ENCODE measurements at regions not wholly inside any gene's neighbourhood (a gene's known extent, or its start where the extent isn't known, plus 50 kb on each side); places are given as distances from the start of the nearest gene placed in this dataset.

DNA sequence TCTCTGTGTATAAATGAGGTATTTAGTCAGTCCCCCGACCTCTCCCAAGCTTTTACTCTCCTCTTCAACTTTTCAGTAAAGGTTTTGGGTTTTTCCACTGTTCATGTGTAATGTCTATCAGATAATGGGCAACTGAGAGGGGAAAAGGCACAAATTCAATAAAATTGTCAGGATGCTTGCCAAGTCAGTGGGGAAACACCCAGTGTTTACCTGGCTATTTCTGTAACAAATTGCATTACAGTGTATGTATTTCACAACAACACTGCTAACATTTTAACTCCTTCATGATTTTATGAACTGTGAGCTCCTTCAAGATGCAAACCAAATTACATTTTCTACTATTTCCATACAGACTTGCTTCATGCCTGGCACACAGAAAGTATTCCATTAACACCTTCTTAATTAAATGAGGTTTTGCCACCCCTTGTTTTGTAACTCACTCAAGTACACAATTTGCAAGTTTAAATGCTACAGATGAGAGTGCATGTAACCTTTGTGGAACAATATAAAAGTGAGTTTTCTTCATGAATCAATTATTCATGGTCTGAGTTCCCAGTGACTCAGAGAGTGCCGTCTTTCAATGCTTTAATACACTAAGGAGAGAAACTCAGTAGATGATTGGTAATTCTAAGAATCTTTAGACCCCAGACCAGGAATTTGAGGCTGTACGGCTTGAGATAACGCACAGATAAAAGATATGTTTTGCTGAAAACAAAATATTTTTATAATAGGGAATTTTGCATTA lies 149.8 kb upstream of the TLL1 start:
- DNase-seq: no peak

GRCh38 chr4:165724786-165725185 lies 148.3 kb upstream of the TLL1 start:
- DNase-seq: no peak

DNA sequence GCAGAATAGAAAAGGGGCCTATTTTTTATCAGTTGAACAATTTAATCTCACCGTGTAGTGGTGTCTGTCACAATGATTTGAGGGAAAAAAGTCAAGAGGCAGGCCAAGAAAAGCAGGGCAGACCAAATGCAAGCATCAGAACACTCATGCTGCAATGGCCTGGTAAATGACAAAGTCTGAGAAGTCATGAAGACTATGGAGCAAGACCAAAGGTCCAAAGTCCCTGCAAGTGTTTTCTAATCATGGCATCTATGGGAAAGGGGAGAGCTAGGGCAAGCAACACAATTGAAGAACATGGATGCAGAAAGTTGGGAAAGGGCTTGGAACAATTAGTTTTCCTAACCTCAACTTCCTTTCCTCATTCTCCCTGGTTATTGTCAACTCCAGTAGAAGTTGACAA lies 147.7 kb upstream of the TLL1 start:
- DNase-seq: no peak

DNA sequence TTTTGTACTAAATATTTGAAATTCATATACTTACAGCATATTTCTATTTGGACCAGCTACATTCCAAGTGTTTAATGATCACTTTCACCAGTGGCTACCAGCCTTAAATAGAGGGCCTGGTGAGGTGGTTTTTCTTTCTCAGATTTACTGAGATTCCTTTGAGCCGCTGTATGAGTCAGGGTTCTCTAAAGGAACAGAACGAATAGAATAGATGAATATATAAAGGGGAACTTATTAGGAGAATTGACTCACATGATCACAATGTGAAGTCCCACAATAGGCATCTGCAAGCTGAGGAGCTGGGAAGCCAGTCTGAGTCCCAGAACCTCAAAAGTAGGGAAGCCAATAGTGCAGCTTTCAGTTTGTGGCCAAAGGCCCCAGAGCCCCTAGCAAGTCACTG lies 146.2 kb upstream of the TLL1 start:
- no peak for DNase-seq

DNA sequence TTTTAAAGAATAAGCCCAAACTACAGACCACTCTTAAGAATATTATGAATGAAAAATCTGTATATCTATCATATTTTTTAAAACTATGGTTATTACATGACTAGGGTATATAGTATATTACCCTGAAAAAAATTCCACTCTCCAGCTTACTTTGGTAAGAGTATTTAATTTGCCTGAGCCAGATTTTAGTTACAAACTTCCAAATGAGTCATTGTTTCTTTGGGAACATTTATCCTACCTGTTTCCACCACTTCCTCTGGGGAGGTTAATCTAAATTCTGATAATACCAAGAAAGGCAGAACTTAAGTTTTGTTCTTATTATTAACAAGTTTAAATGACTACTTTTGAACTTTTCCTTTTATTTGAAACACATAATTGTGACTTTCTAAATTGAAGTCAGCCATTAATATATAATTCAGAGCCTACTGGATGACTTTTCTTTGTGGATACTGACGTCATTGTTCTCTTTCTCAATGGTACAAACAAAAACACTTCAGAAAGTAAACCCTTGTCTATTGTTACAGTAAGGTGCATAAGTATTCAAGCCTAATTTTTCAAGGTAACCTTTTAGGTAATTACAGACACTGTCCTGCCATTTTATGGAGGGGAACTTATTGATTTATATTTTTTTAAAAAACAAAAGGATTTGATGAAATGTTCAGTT lies 135.6 kb upstream of the TLL1 start:
- no peak for DNase-seq

- no peak for DNase-seq
These were observed 134.5 kb upstream of the TLL1 start for GRCh38 chr4:165738571-165738970.

- DNase-seq: no peak
These were observed 132.1 kb upstream of the TLL1 start for GRCh38 chr4:165740911-165741310.

GRCh38 chr4:165743422-165743821 lies 129.6 kb upstream of the TLL1 start:
- DNase-seq: no peak

GRCh38 chr4:165744370-165744769 lies 128.7 kb upstream of the TLL1 start:
- no peak for DNase-seq

GRCh38 chr4:165748321-165748720 lies 124.7 kb upstream of the TLL1 start:
- no peak for DNase-seq

DNA sequence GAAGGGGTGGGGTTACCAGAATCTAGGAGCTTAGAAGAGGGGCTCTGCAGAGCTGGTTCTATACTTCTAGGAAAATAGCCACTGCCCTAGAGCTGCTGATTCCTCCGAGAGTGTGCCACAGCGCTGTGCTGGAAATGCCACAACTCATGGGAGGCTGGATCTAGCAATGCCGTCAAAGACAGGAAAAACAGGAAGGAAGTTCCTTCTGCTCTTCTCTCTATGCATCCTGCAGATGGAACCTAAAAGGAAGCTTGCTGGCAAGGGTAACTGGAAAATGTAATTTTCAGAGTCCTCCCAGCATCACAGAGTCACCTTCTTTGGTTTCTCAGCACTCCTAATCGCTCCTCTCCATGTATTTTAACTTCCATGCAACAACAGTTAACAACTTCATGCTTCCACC lies 121.2 kb upstream of the TLL1 start:
- DNase-seq: no peak

DNA sequence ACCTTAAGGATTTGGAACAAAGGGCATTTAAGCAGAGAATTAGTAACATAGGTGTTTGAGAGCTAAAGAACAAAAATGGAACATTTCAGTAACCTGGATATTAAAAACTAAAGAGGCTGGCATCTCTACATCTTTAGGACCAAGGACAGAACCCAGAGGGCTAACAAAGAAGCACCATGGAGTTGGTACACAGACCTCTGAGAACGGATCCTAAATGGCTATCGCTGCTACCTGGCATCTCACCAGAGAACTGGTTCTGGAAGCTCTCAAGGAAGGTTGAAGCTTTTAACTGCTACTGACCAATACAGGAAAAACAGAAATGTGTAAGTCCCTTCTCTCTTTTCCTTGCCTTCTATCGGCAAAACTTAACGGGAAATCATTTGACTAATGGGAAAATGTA lies 118.4 kb upstream of the TLL1 start:
- DNase-seq: peak in 1 of 2 experiments; percentile 54

- peak in 1 of 2 experiments; percentile 74 for DNase-seq
These were observed 116.2 kb upstream of the TLL1 start for GRCh38 chr4:165756836-165757235.

DNA sequence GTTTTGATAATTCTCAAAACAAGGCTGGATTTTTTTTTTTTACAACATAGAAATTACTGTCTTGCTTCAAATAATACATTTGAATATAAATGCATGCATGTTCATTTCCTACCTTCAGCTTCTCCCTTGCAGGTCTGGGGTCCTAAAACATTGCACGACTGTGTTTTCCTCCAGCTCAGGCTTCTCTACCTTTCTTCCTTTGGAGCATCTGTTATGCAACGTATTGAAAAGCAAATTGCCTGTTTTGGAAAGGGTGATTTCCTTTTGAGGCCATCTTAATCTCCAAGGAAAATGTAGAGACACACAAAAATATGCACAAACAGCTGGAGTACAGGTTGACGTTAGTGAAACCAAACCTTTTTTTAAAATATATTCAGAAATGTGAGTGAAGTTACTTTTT lies 115.6 kb upstream of the TLL1 start:
- peak in 1 of 2 experiments; percentile 28 for DNase-seq

GRCh38 chr4:165758086-165758485 lies 115.0 kb upstream of the TLL1 start:
- no peak for DNase-seq

GRCh38 chr4:165760182-165760581 lies 112.9 kb upstream of the TLL1 start:
- DNase-seq: no peak

GRCh38 chr4:165761963-165762362 lies 111.1 kb upstream of the TLL1 start:
- no peak for DNase-seq

DNA sequence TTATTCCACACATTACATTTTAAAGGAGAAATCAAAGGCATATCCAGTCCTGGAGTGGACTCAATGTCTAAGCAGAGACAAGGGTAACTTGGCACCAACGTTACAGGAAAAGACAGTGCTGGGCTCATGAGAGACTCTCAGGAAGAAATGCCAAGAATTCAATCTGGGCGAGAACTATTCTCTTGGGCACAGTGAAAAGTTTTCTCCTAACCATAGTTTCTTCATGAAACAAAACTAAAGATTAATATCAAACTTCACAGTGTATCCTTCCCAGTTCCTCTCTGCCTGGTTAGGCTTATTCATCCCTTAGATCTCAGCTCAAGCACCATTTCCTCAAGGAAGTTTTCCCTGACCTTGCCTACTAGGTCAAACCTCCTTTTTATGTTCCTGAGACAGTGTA lies 109.4 kb upstream of the TLL1 start:
- no peak for DNase-seq

DNA sequence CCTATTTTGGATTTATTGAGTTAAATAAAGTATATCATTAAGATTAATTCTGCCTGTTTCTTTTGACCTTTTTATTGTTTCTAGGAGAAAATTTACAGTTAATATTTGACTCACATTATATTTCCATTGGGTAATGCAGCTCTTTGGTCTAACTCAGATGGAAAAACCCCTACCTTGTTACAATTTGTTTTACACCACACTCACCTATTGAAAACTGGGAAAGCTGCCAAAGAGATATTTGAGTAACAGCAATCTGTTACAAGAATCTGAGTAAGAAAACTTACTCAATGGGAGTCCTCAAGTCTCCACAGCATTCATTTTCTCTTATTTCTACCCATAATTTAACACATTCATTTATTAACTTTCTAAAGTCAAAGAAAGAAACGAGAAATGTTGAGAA lies 108.0 kb upstream of the TLL1 start:
- DNase-seq: no peak

DNA sequence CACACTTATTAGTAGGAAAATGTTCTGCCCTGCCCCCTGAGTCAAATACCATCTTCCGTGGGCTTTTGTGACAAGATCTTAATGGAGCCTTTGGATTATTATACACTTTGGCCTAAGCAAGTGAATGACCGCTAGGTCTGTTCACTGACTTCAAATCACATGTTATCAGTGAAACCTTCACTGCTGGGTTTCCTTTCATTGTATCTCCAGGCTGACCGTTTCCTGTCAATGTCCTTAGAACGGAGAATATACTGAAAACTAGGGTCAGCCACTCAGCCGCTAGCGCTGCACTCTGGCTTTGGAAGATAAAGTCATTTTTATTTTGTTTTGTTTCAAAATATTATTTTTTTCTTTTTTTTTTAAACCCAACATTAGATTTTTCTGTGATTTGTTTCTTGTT lies 107.0 kb upstream of the TLL1 start:
- no peak for DNase-seq

DNA sequence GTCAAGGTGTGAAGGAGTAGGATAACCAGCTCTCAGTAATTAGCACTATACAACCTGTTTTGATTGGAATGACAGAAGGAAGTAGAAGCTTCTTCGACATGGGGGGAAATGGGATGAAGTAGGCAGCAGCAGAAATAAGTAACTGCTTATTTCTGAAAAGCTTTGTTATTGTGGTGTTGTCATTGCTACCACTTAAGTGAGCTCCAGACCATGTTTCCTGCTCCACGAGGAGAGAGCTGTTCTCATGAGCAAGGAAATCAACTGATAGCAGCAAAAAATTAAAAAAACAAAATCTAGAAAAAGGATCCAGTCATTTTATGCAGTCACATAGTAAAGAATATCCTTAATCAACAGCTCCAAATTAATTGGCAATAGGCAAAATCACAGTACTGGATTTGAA lies 106.1 kb upstream of the TLL1 start:
- DNase-seq: no peak

GRCh38 chr4:165767671-165768070 lies 105.4 kb upstream of the TLL1 start:
- DNase-seq: peak; percentile 48 to 87

DNA sequence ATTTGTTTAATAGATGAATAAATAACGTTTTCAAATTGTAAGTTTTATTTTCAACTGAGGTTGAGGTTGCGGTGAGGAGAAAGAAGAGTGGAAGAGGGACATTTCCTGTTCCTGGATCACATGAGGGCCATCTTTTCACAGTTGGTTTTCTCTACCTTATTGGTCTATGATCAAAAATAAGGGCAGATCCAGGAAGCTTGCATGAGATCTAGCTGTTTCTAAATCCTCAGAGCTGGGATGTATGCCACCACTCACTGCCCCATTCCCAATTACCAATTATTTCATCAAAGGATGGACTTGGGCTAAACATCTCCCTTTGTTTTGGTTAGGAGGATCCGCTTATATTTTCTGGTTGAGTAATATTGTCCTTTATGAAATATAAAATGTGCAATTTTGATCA lies 104.8 kb upstream of the TLL1 start:
- no peak for DNase-seq

GRCh38 chr4:165774326-165774725 lies 98.7 kb upstream of the TLL1 start:
- DNase-seq: no peak
